ENCODE measurements at regions not wholly inside any gene's neighbourhood (a gene's known extent, or its start where the extent isn't known, plus 50 kb on each side); places are given as distances from the start of the nearest gene placed in this dataset.

- Histone ChIP-seq H3K14ac (ENCODE audit: insufficient read depth, low read length) (no peak overlapping the region), H2BK20ac (ENCODE audit: low read depth, low read length, poor library complexity, severe bottlenecking) (no peak overlapping the region), H3K4ac (ENCODE audit: low read depth, low read length) (no peak overlapping the region), H4K8ac (replicated peaks; ENCODE audit: insufficient read length, low read depth, low read length) (no peak overlapping the region), H2AFZ (ENCODE audit: low read length) (no peak overlapping the region), H3K79me1 (ENCODE audit: insufficient read depth, low read depth, low read length, poor library complexity, severe bottlenecking) (no peaks in the 10 kb centered on the region), H3K27ac (ENCODE audit: insufficient read length, low read depth, low read length) (no peak overlapping the region), H4K20me1 (ENCODE audit: control insufficient read depth, insufficient read depth, insufficient read length) (no peaks in the 10 kb centered on the region), H4K91ac (ENCODE audit: insufficient read length, low read depth, low read length) (no peak overlapping the region), H3K9me3 (ENCODE audit: control insufficient read depth, low read depth, low read length) (no peaks in the 10 kb centered on the region), H3K4me2 (ENCODE audit: insufficient read depth, insufficient read length, low read length) (no peak overlapping the region), H3K9ac (ENCODE audit: extremely low read depth, insufficient read length, low read length) (no peak overlapping the region), H2BK15ac (ENCODE audit: low read depth, low read length) (no peak overlapping the region), H3T11ph (ENCODE audit: low read length) (no peak overlapping the region), H3K23me2 (ENCODE audit: insufficient read length, low read depth, low read length, poor library complexity, severe bottlenecking) (no peaks in the 10 kb centered on the region), H3K23ac (ENCODE audit: insufficient read length, low read depth, low read length) (no peak overlapping the region), H2AK5ac (ENCODE audit: insufficient read length, low read length) (no peak overlapping the region), H3K4me1 (ENCODE audit: insufficient read depth, low read length) (no peaks in the 10 kb centered on the region), H3K56ac (ENCODE audit: insufficient read length, low read depth, low read length) (no peak overlapping the region), H2BK12ac (ENCODE audit: insufficient read length, low read depth, low read length) (no peak overlapping the region), H3K27me3 (ENCODE audit: insufficient read depth, low read length) (no peaks in the 10 kb centered on the region), H2BK5ac (ENCODE audit: insufficient read length, low read length) (no peak overlapping the region), H4K5ac (ENCODE audit: insufficient read length, low read depth, low read length) (no peak overlapping the region), H2BK120ac (ENCODE audit: low read depth, low read length, poor library complexity, severe bottlenecking) (no peak overlapping the region), H3K18ac (ENCODE audit: insufficient read length, low read depth, low read length) (no peak overlapping the region), H3K79me2 (ENCODE audit: insufficient read depth, low read length) (no peaks in the 10 kb centered on the region)
- H3K4me3 Mint-ChIP-seq: no peak overlapping the region
- DNase-seq: no peak
- WGBS (ENCODE audit: extremely low coverage, insufficient read length, low lambda C conversion rate): no CpG with 5 or more reads among the region's 1 CpG
- H3K9me3 Mint-ChIP-seq: peaks cover 12 to 15% of the 10 kb centered on the region in 2 experiments; a peak in 3 of 5 replicates
- H3K27ac Mint-ChIP-seq: no peak overlapping the region
- H3K27me3 Mint-ChIP-seq (ENCODE audit: low read depth): no peaks in the 10 kb centered on the region
- H3K36me3 Mint-ChIP-seq (ENCODE audit: insufficient read depth in 1 of 3, low read depth in 3 of 3): peaks cover 0 to 16% (median 2%) of the 10 kb centered on the region in 3 experiments; a peak in 3 of 7 replicates
- no peaks in the 10 kb centered on the region for H3K4me1 Mint-ChIP-seq
- TF ChIP-seq, protein P1, sequence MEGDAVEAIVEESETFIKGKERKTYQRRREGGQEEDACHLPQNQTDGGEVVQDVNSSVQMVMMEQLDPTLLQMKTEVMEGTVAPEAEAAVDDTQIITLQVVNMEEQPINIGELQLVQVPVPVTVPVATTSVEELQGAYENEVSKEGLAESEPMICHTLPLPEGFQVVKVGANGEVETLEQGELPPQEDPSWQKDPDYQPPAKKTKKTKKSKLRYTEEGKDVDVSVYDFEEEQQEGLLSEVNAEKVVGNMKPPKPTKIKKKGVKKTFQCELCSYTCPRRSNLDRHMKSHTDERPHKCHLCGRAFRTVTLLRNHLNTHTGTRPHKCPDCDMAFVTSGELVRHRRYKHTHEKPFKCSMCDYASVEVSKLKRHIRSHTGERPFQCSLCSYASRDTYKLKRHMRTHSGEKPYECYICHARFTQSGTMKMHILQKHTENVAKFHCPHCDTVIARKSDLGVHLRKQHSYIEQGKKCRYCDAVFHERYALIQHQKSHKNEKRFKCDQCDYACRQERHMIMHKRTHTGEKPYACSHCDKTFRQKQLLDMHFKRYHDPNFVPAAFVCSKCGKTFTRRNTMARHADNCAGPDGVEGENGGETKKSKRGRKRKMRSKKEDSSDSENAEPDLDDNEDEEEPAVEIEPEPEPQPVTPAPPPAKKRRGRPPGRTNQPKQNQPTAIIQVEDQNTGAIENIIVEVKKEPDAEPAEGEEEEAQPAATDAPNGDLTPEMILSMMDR (conservative IDR thresholded peaks at IDR 0.05): no peak
Observed at GRCh38 chr5:106361905-106362304, 1308.8 kb downstream of the EFNA5 start.
